Mesendoderm (in vitro differentiated cells): ENCODE measurements at regions not wholly inside any gene's neighbourhood (a gene's known extent, or its start where the extent isn't known, plus 50 kb on each side); places are given as distances from the start of the nearest gene placed in this dataset.

Experiments
- DNase-seq: peaks from one replicate; pipeline ENCODE4 v3.0.0; 2013
- H2AK5ac ChIP-seq: 2 replicates; pipeline ENCODE4 v1.6.1; 2013; ENCODE audit warnings: low read length, inconsistent platforms
- H2BK120ac ChIP-seq: 2 replicates; pipeline ENCODE4 v1.6.1; 2013; ENCODE audit warnings: low read depth, mild to moderate bottlenecking, low read length, moderate library complexity, mixed read lengths
- H2BK15ac ChIP-seq: replicated peaks from 2 replicates; pipeline ENCODE4 v1.6.1; 2013; ENCODE audit warnings: low read depth, mild to moderate bottlenecking, moderate library complexity
- H2BK5ac ChIP-seq: 2 replicates; pipeline ENCODE4 v1.6.1; 2013; ENCODE audit warnings: low read length, inconsistent platforms
- H3K18ac ChIP-seq: 2 replicates; pipeline ENCODE4 v1.6.1; 2013; ENCODE audit warnings: mild to moderate bottlenecking, low read length, mixed read lengths
- H3K23ac ChIP-seq: one replicate; pipeline ENCODE4 v1.6.1; 2013; ENCODE audit warnings: low read length
- H3K27ac ChIP-seq: 2 replicates; pipeline ENCODE4 v1.5.1; 2013; ENCODE audit warnings: low read depth, mild to moderate bottlenecking, inconsistent platforms, low read length, moderate library complexity
- H3K27me3 ChIP-seq: 2 replicates; pipeline ENCODE4 v1.6.1; 2013; ENCODE audit warnings: low read length, control low read depth, mild to moderate bottlenecking, inconsistent platforms; ENCODE audit not compliant: insufficient read depth, poor library complexity
- H3K36me3 ChIP-seq: 2 replicates; pipeline ENCODE4 v1.6.1; 2013; ENCODE audit warnings: low read length, inconsistent platforms; ENCODE audit not compliant: control insufficient read depth, insufficient read depth
- H3K4ac ChIP-seq: one replicate; pipeline ENCODE4 v1.6.1; 2013; ENCODE audit warnings: low read depth, mild to moderate bottlenecking, low read length, moderate library complexity
- H3K4me1 ChIP-seq: 2 replicates; pipeline ENCODE4 v1.6.1; 2013; ENCODE audit warnings: low read depth, low read length, inconsistent platforms; ENCODE audit not compliant: control insufficient read depth
- H3K4me2 ChIP-seq: 2 replicates; pipeline ENCODE4 v1.6.1; 2013; ENCODE audit warnings: low read length
- H3K4me3 ChIP-seq: 2 replicates; pipeline ENCODE4 v1.5.1; 2013; ENCODE audit warnings: mild to moderate bottlenecking, low read length
- H3K56ac ChIP-seq: one replicate; pipeline ENCODE4 v1.6.1; 2013; ENCODE audit warnings: low read length
- H3K79me1 ChIP-seq: 2 replicates; pipeline ENCODE4 v1.6.1; 2013; ENCODE audit warnings: low read length, inconsistent platforms
- H3K79me2 ChIP-seq: 2 replicates; pipeline ENCODE4 v1.6.1; 2013; ENCODE audit warnings: mild to moderate bottlenecking, low read length; ENCODE audit not compliant: control insufficient read depth, insufficient read depth
- H3K9ac ChIP-seq: 2 replicates; pipeline ENCODE4 v1.6.1; 2013; ENCODE audit warnings: low read length, inconsistent platforms
- H4K5ac ChIP-seq: one replicate; pipeline ENCODE4 v1.6.1; 2013; ENCODE audit warnings: low read length
- H4K8ac ChIP-seq: one replicate; pipeline ENCODE4 v1.6.1; 2013; ENCODE audit warnings: low read depth, mild to moderate bottlenecking, control low read depth, low read length, moderate library complexity
- WGBS: extraction: QIAGEN DNeasy Blood & Tissue Kit; methylation state at CpG from one replicate; pipeline ENCODE4 v1.1.7; 2013; ENCODE audit warnings: low lambda C conversion rate, missing lambda C conversion rate; ENCODE audit not compliant: insufficient coverage; ENCODE audit errors: extremely low coverage; 5-methylcytosine and 5-hydroxymethylcytosine counted together

DNA sequence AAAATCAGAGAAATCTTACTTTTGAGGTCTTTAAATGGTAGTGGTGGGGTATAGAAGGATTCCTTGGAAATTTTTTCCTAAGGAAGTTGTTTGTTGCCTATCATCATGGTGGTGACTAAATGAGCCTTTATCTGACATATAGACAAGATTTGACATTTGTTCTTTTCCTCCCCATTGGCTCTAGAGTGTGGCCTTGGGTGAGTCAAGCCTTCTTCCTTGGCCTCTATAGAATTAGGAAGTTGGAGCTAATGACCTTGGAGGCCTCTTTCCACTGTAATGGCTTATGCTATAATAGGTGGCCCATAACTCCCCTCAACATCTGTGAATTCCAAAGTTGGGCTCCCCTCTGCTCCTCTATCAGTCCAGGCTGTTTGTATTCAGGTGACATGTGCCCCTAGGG lies 79.1 kb upstream of the HNF1B start:
- Histone ChIP-seq H4K5ac (no peak overlapping the region), H4K8ac (no peak overlapping the region), H3K27me3 (no peaks in the 10 kb centered on the region), H3K79me2 (no peaks in the 10 kb centered on the region), H3K4me2 (no peak overlapping the region), H3K18ac (peak overlapping the region; percentile 56), H3K23ac (no peak overlapping the region), H3K79me1 (no peaks in the 10 kb centered on the region), H3K36me3 (no peaks in the 10 kb centered on the region), H3K9ac (no peak overlapping the region), H3K4ac (no peak overlapping the region), H2BK120ac (no peak overlapping the region), H3K56ac (no peak overlapping the region), H2AK5ac (no peak overlapping the region), H3K27ac (no peak overlapping the region), H2BK5ac (no peak overlapping the region), H3K4me3 (no peak overlapping the region), H3K4me1 (no peaks in the 10 kb centered on the region), H2BK15ac (no peak overlapping the region)
- DNase-seq, result no peak

GRCh38 chr17:37820995-37821713 lies 76.3 kb upstream of the HNF1B start:
- no peaks in the 10 kb centered on the region for H3K4me1 ChIP-seq
- no peak overlapping the region for H3K18ac ChIP-seq
- no peak overlapping the region for H3K4me3 ChIP-seq
- no peak overlapping the region for H3K27ac ChIP-seq
- no peak overlapping the region for H2BK5ac ChIP-seq
- H2BK120ac ChIP-seq, result no peak overlapping the region
- H3K27me3 ChIP-seq, result no peaks in the 10 kb centered on the region
- no peaks in the 10 kb centered on the region for H3K36me3 ChIP-seq
- no peaks in the 10 kb centered on the region for H3K79me2 ChIP-seq
- no peak overlapping the region for H3K23ac ChIP-seq
- no peak overlapping the region for H3K4ac ChIP-seq
- no peak for DNase-seq
- H3K56ac ChIP-seq, result no peak overlapping the region
- H4K8ac ChIP-seq, result no peak overlapping the region
- H3K4me2 ChIP-seq, result no peak overlapping the region
- H3K79me1 ChIP-seq, result no peaks in the 10 kb centered on the region
- no peak overlapping the region for H2BK15ac ChIP-seq
- no CpG with 5 or more reads among the region's 5 CpGs for WGBS
- no peak overlapping the region for H3K9ac ChIP-seq
- no peak overlapping the region for H4K5ac ChIP-seq
- no peak overlapping the region for H2AK5ac ChIP-seq

DNA sequence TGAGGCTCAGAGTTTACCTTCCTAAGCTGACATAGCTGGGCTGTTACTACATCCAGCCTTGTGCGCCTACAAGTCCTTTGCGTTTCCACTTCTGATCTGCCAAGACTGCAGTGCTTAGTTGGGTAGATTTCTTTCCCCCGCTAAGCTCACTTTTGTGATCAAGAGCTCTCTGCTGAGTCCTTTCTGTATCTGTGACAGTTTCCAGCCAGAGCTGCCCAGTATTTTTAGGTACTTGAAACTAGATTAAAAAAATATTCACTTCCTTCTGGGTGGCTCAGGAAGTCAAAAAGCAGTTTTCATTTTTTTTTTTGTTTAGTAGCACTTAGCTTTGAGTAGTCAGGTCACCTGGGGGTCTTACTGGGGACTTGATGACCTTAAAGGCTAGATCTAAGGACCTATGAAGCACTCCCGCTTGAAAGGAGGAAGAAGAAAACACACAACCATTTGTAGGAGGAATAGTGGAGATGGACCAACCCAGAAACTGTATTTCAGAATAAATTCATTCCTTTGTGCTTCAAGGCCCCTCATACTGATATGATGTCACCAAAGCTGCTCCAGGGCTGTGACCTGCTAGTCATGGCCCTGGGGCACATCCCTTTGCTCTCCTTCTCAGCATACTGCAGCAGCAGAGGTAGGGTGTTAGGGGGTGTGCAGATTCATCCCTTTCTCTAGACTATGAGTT lies 75.6 kb upstream of the HNF1B start:
- no peak overlapping the region for H3K23ac ChIP-seq
- H3K79me2 ChIP-seq, result no peaks in the 10 kb centered on the region
- H2BK120ac ChIP-seq, result no peak overlapping the region
- no peak overlapping the region for H3K9ac ChIP-seq
- H3K4ac ChIP-seq, result peak overlapping the region; percentile 61
- no peak overlapping the region for H2BK15ac ChIP-seq
- no peak overlapping the region for H2BK5ac ChIP-seq
- H4K8ac ChIP-seq, result peak overlapping the region; percentile 28
- WGBS, result no CpG with 5 or more reads among the region's 4 CpGs
- H3K27me3 ChIP-seq, result no peaks in the 10 kb centered on the region
- H3K18ac ChIP-seq, result no peak overlapping the region
- no peak overlapping the region for H3K4me2 ChIP-seq
- no peak overlapping the region for H2AK5ac ChIP-seq
- H3K4me1 ChIP-seq, result no peaks in the 10 kb centered on the region
- no peak for DNase-seq
- H3K36me3 ChIP-seq, result no peaks in the 10 kb centered on the region
- H3K56ac ChIP-seq, result peak overlapping the region; percentile 25
- H3K79me1 ChIP-seq, result no peaks in the 10 kb centered on the region
- H3K27ac ChIP-seq, result no peak overlapping the region
- no peak overlapping the region for H3K4me3 ChIP-seq
- no peak overlapping the region for H4K5ac ChIP-seq

DNA sequence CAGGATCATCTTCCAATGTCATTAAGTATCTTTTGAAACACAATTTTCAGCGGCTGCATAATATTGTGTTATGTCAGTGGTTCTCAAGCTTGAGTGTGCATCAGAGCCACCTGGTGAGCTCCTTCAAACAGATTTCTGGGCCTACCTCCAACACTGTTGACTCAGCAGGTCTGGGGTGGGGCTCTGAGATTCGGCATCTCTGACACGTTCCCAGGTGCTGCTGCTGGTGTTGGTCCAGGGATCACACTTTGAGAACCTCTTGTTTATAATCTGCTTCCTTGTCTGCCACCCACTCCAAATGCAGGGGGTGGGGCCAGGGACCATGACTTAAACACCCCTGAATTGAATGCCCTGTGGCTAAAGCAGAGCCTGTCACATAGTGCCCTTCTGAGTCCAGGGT lies 73.8 kb upstream of the HNF1B start:
- no peak overlapping the region for H3K4me2 ChIP-seq
- no peak overlapping the region for H3K56ac ChIP-seq
- H3K4me1 ChIP-seq, result no peaks in the 10 kb centered on the region
- no peak overlapping the region for H3K9ac ChIP-seq
- DNase-seq, result peak; percentile 13
- no peak overlapping the region for H2BK120ac ChIP-seq
- H2BK15ac ChIP-seq, result no peak overlapping the region
- no peaks in the 10 kb centered on the region for H3K27me3 ChIP-seq
- no peak overlapping the region for H3K18ac ChIP-seq
- WGBS, result no CpG with 5 or more reads among the region's 3 CpGs
- no peak overlapping the region for H3K23ac ChIP-seq
- no peak overlapping the region for H2BK5ac ChIP-seq
- H4K8ac ChIP-seq, result no peak overlapping the region
- H3K4me3 ChIP-seq, result no peak overlapping the region
- H4K5ac ChIP-seq, result no peak overlapping the region
- H2AK5ac ChIP-seq, result no peak overlapping the region
- no peaks in the 10 kb centered on the region for H3K79me1 ChIP-seq
- no peaks in the 10 kb centered on the region for H3K79me2 ChIP-seq
- no peak overlapping the region for H3K27ac ChIP-seq
- H3K4ac ChIP-seq, result no peak overlapping the region
- no peaks in the 10 kb centered on the region for H3K36me3 ChIP-seq

DNA sequence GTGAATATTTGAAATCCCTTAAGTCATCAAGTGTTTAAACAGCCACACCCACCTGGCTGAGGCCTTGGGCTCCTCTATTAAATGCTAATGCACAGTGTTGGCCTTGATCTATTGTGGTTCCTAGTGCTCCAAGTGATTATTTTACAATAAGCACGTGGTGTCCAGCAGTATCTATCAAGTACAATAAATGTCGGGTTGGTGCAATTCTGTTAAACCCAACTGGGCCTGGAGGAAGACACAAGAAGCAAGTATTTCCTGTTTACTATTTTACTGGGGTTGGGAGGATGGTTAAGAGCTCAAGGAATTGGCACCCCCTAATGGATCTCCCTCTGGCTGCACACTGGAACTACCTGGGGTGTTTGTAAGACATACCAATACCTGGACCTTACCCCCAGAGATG lies 72.1 kb upstream of the HNF1B start:
- Histone ChIP-seq H3K18ac (no peak overlapping the region), H3K79me2 (no peaks in the 10 kb centered on the region), H3K4me1 (no peaks in the 10 kb centered on the region), H2BK5ac (no peak overlapping the region), H4K5ac (no peak overlapping the region), H3K4me2 (no peak overlapping the region), H3K27me3 (no peaks in the 10 kb centered on the region), H3K79me1 (no peaks in the 10 kb centered on the region), H3K4ac (no peak overlapping the region), H4K8ac (no peak overlapping the region), H3K56ac (no peak overlapping the region), H3K36me3 (no peaks in the 10 kb centered on the region), H2BK120ac (no peak overlapping the region), H2AK5ac (no peak overlapping the region), H2BK15ac (no peak overlapping the region), H3K4me3 (no peak overlapping the region), H3K9ac (no peak overlapping the region), H3K23ac (no peak overlapping the region), H3K27ac (no peak overlapping the region)
- WGBS, result no CpG with 5 or more reads among the region's 2 CpGs
- no peak for DNase-seq

DNA sequence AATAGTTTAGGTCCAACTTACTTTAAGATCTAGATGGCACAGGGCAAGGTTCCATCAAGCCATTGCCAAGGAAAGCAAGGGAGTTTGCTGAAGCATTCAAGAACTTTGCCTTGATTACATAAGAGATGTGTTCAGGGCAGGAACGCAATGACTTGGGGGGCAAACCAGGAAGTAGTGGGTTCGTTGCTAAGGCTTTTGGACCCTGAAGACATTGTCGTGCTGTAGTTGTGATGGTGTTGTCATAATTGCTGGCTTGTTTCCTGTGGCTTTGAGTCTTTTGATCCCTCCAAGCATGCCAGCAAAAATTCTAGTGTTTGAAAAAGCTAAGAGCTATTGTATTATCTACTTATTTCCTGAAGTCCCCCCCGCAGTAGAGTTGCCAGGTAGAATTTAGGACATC lies 70.7 kb upstream of the HNF1B start:
- Histone ChIP-seq H2BK120ac (no peak overlapping the region), H3K27ac (no peak overlapping the region), H3K79me2 (no peaks in the 10 kb centered on the region), H3K23ac (no peak overlapping the region), H3K4me1 (no peaks in the 10 kb centered on the region), H3K4me2 (no peak overlapping the region), H3K79me1 (no peaks in the 10 kb centered on the region), H4K5ac (no peak overlapping the region), H2BK5ac (no peak overlapping the region), H3K56ac (peak overlapping the region; percentile 7), H3K9ac (no peak overlapping the region), H3K18ac (no peak overlapping the region), H3K4ac (no peak overlapping the region), H3K4me3 (no peak overlapping the region), H3K36me3 (no peaks in the 10 kb centered on the region), H2AK5ac (no peak overlapping the region), H3K27me3 (no peaks in the 10 kb centered on the region), H4K8ac (no peak overlapping the region), H2BK15ac (no peak overlapping the region)
- WGBS, result no CpG with 5 or more reads among the region's 4 CpGs
- no peak for DNase-seq
